Activated T-cell treated with anti-CD3 and anti-CD28 coated beads for 4 hours (primary cell): ENCODE measurements at regions not wholly inside any gene's neighbourhood (a gene's known extent, or its start where the extent isn't known, plus 50 kb on each side); places are given as distances from the start of the nearest gene placed in this dataset.

Experiments
- DNase-seq: peaks from one replicate; pipeline ENCODE4 v3.0.0-alpha.2; 2020

DNA sequence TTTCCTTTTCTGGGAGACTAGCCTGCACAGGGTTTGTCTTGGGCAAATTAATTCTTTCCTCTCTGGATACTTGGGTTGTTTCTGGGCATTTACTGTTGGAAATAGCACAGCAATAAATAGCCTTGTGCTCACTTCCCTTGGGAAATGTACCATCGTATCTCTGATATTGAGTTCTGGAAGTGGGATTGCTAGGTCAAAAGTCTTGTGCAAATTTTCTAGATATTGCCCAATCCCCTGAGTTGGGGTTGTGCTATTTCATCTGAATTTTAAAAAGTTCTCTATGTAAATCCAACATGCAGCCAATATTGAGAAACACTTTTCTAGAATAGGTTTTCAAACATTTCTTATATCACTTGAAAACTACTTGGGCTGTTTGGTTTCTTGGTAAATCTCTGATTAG, 64.0 kb upstream of the ELOVL5 start:
- no peak for DNase-seq

DNA sequence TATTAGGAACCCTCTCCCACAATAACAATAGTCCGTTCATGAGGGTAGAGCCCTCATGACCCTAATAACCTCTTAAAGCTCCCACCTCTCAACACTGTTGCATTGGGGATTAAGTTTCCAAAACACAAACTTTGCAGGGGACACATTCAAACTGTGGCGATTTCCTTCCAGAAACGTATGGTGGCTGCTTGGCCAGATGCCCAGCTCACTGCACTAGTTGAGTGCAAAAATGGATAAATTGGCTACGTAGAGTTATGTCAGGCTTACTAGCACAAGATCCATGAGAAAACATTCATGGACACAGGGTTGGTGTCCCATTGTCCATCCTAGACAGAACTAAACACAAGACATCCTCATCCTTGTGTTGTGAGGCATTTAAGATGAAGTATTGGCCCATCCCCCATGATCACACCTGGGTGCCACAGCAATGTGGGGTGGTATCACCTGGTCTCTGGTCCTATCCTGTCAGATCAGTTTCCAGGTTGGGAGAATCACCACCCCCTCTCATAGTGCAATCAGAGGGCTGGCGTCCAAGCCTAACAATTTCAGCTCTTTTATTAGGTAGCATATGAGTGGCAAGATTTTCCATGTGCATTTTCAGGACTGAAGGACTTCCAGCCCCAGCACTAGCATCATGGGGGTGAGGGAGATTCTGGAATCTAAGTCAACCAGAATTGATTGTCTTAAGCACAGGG, 63.4 kb upstream of the ELOVL5 start:
- DNase-seq: no peak

- DNase-seq: no peak
Observed at GRCh38 chr6:53411451-53411850, 62.7 kb upstream of the ELOVL5 start.

DNA sequence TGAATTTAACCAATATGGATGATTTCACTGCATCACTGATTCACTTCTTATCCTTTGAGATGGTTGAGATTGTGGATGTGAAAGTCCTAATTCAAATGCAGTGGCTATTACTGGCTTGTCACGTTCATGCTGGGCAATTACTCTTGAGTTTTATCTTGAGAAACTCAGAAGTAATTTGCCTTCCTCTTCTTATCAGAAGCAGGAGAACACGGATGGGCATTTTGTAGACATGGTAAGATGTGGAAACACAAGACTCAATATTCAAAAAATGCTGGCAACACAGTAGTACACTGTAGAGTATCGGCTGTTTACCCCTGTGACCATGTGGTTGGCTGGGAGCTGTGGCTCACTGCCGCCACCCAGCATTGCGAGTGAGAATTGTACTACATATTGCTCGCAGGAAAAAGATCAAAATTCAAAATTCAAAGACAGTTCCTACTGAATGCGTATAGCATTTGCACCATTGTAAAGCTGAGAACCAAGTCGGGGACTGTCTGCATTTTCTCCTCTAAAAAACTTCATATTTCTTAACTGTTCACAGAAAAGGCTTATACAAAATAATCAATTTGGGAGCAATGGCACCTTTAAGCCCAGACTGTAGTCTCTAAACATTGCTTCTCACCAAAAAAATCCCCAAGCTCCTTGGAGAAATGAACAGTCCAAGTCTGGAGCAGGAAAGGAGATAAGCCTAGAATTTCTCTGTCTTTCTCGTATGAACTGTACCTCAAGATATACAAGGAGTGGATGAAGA, 61.9 kb upstream of the ELOVL5 start:
- peak; percentile 34 for DNase-seq

DNA sequence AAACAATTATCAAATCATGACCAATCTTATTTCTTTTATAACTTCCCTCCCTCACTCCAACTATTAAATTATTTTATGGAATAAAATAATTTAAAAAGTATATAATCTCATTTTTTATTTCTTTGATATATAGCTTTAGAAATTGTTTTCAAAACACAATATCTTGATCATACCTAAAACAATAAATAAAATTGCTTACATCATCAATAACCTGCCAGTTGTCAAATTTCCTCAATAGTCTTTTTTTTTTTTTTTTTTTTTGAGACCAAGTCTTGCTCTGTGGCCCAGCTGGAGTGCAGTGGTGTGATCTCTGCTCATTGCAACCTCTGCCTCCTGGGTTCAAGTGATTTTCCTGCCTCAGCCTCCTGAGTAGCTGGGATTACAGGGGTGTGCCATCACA, 60.1 kb upstream of the ELOVL5 start:
- DNase-seq: no peak

GRCh38 chr6:53399027-53399344, 50.2 kb upstream of the ELOVL5 start:
- no peak for DNase-seq

- no peak for DNase-seq
Observed at GRCh38 chr6:53398247-53399026, 49.7 kb upstream of the ELOVL5 start.
